OCI-LY3 (cell line): ENCODE measurements at regions not wholly inside any gene's neighbourhood (a gene's known extent, or its start where the extent isn't known, plus 50 kb on each side); places are given as distances from the start of the nearest gene placed in this dataset.

Source experiments
- CTCF ChIP-seq: fragments of 200-600, 300-600 bp; sonication (generic); IDR thresholded peaks from 2 replicates; pipeline ENCODE4 v1.5.1; 2014; ENCODE audit warnings: antibody characterized with exemption, low read length, low read depth
- EZH2phosphoT487 ChIP-seq: fragments of 200-600 bp; shearing (Covaris generic); IDR thresholded peaks from 2 replicates; pipeline ENCODE4 v1.6.1; 2018; ENCODE audit warnings: antibody characterized with exemption, mixed run types, low read depth

DNA sequence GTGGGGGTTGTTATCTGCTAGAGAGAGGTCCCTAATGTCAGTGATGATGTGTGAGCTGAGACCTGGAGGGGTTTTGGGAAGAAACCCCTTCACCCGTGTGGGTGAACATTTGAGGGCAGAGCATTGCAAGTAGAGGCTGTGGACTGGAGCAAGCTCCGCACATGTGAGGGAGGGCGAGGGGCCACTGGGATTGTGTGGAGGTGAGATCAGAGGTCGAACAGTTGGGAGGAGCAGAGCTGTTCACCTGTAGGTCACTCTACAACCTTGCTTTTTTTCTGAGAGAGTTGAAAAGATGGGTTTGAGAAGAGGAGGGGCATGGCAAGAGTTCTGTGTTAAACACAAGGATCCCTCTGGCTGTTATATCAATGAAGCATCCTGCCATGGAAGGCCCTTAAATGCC is 480.4 kb upstream of the ZNF608 start:
- TF ChIP-seq EZH2phosphoT487: no peak
- TF ChIP-seq CTCF: no peak
